ENCODE measurements at regions not wholly inside any gene's neighbourhood (a gene's known extent, or its start where the extent isn't known, plus 50 kb on each side); places are given as distances from the start of the nearest gene placed in this dataset.
"Not testable (repeated sequence)": the region's sequence is repeated elsewhere in the genome, so short reads cannot be mapped to it uniquely, and the experiment has no call there.

DNA sequence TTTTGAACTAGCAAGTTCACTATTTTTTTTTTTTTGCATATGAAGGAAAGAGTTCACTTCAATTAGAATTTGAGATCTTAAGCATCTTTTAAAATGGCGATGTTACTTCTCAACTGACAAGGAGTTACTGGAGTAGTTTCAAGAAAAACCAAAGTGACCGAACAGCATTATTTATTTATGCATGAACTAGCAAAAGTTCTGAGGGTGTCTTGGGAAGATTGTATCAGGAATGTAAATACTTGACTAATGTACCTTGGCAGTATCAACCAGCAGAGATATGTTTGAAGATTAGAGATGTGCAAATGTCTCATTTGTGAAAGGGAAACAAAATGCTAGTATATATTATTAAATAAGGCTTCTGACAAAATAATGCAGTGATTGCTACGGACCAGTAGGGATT is 203.9 kb downstream of the KBTBD8 start:
- no peaks in the 10 kb centered on the region for H3K36me3 Mint-ChIP-seq

DNA sequence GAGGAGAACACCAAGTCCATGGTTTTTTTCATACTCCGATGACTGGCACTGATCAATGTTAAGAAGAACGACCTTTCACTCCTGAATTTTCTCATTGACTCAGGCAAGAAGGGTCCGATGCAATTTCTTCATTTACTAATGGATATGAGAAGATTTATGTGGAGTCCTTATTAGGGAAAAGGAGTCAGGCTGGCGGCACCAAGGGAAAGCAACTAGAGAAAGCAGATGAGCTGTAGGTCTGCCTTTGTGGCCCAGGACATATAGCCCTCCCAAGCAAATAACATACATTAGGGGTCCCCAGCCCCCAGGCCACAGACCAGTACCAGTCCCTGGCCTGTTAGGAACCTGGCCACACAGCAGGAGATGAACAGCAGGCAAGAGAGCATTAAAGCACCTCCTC is 206.8 kb downstream of the KBTBD8 start:
- H3K9me3 Mint-ChIP-seq: no peaks in the 10 kb centered on the region
- no peak for ATAC-seq
- DNase-seq (ENCODE audit: low spot score in 2 of 2): no peak
- no peak overlapping the region for H3K27ac Mint-ChIP-seq
- H3K36me3 Mint-ChIP-seq: no peaks in the 10 kb centered on the region
- H3K4me1 Mint-ChIP-seq: no peaks in the 10 kb centered on the region
- no peak overlapping the region for H3K4me3 Mint-ChIP-seq

More for the DNA sequence above, 203.9 kb downstream of the KBTBD8 start:
- H3K9me3 Mint-ChIP-seq: no peaks in the 10 kb centered on the region
- H3K4me3 Mint-ChIP-seq: no peak overlapping the region
- no peak for DNase-seq (ENCODE audit: low spot score in 2 of 2)
- no peak overlapping the region for H3K27ac Mint-ChIP-seq
- ATAC-seq: no peak
- H3K4me1 Mint-ChIP-seq: no peaks in the 10 kb centered on the region

DNA sequence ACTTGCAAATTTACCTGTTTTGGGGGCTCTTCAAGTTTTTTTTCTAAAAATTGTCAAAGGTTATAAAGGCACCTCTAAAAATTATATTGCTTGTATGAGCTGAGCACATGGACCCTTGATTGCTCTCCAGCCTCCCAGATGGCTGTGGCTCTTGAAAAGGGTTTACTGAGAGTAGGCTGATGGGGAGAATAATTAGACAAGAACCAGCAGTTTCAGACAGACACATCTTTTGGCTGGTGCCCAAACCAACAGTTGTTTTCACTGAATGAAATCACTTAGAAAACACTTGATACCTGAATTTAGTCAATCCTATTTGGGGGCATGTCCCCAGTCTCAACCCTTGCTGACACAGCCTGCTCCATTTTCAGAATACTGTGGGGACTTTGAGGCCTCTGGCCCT is 217.6 kb downstream of the KBTBD8 start:
- Mint-ChIP-seq H3K36me3 (no peaks in the 10 kb centered on the region), H3K27ac (no peak overlapping the region), H3K4me1 (no peaks in the 10 kb centered on the region), H3K9me3 (no peaks in the 10 kb centered on the region), H3K4me3 (no peak overlapping the region)
- ATAC-seq (no peak), DNase-seq (ENCODE audit: low spot score in 2 of 2) (no peak)

DNA sequence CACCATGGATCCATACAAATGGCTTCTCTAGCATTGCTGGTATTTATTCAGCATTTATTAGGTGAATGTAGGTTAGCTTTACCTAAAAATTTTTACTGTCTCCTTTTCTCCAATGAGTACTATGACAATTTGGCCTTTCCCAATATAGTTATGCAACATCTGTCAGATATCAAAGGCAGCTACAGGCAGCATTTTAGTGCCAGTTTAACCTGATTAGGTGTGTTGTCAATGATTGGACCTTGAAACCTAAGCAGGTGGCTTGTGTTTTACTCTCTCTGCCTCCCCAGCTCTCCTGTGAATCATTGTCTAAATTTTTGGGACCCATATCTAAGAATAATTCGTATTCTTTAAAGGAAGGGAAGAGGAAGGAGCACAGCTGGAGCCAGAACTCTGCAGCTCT is 228.9 kb downstream of the KBTBD8 start:
- ATAC-seq (no peak), DNase-seq (ENCODE audit: low spot score in 2 of 2) (no peak)
- no peaks in the 10 kb centered on the region for H3K36me3 Mint-ChIP-seq
- H3K9me3 Mint-ChIP-seq: no peaks in the 10 kb centered on the region
- no peak overlapping the region for H3K4me3 Mint-ChIP-seq
- no peaks in the 10 kb centered on the region for H3K4me1 Mint-ChIP-seq
- no peak overlapping the region for H3K27ac Mint-ChIP-seq

DNA sequence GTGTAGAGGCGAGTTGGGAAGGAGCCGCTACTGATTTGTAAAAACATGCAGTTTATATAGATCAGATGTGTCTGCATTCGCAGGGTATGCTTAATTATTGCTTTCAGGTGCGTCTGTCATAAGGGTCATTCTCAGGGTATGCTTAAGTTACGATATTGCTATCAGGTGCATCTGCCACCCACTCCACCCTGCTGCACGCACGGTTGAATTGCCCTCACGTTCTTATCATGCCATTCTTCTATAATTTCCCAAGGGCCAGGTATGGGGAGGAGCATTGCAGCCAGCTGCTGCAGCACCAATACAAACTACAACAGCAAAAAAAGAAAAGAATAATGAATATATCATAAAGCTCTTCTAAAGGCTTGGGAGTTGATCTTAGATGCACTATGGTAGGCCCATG is 230.0 kb downstream of the KBTBD8 start:
- no peak overlapping the region for H3K27ac Mint-ChIP-seq
- no peak overlapping the region for H3K4me3 Mint-ChIP-seq
- DNase-seq (ENCODE audit: low spot score in 2 of 2) (no peak), ATAC-seq (no peak)
- H3K9me3 Mint-ChIP-seq: no peaks in the 10 kb centered on the region
- no peaks in the 10 kb centered on the region for H3K36me3 Mint-ChIP-seq
- no peaks in the 10 kb centered on the region for H3K4me1 Mint-ChIP-seq

DNA sequence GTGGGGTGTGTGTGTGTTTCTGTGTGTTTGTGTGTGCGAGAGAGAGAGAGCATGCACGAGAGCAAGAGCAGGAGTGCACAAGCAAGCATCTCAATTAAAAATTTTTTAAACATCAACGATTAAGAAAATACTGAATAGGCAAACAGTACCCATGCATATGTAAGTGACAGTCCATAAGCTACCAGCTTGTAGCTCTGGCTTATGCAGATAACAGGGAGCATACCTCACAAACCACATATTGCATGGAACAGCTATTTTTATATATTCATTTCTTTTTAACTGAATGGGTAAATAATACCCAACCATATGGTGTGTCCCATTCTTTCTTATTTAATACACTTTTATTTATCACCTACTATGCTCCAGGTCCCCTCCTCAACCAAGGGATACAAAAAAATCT is 234.5 kb downstream of the KBTBD8 start:
- H3K9me3 Mint-ChIP-seq: no peaks in the 10 kb centered on the region
- ATAC-seq (no peak), DNase-seq (ENCODE audit: low spot score in 2 of 2) (no peak)
- H3K27ac Mint-ChIP-seq: no peak overlapping the region
- no peaks in the 10 kb centered on the region for H3K36me3 Mint-ChIP-seq
- H3K4me1 Mint-ChIP-seq: no peaks in the 10 kb centered on the region
- no peak overlapping the region for H3K4me3 Mint-ChIP-seq

DNA sequence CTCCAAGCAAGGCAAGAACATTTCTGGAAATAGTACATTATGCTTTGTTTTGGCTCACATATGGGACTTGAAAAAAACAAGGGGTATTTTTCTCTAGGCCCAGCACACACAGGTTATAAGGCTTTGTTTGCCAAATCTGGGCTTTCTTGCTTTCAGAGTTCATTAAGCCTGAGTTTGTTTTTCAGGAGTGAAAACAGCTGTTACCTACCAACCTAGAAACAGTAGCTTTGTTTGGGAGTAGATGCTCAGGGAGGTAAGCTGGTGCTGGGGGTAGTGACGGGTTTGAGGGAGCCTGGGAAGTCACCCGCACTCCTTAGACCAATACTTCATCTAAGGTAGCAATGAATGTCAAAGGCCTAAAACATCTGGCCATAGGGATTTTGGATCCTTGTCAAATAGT is 241.2 kb downstream of the KBTBD8 start:
- no peaks in the 10 kb centered on the region for H3K36me3 Mint-ChIP-seq
- DNase-seq (ENCODE audit: low spot score in 2 of 2): no peak
- no peak overlapping the region for H3K27ac Mint-ChIP-seq
- H3K9me3 Mint-ChIP-seq: peaks cover 2% of the 10 kb centered on the region
- no peak for ATAC-seq
- H3K4me1 Mint-ChIP-seq: no peaks in the 10 kb centered on the region
- H3K4me3 Mint-ChIP-seq: no peak overlapping the region

DNA sequence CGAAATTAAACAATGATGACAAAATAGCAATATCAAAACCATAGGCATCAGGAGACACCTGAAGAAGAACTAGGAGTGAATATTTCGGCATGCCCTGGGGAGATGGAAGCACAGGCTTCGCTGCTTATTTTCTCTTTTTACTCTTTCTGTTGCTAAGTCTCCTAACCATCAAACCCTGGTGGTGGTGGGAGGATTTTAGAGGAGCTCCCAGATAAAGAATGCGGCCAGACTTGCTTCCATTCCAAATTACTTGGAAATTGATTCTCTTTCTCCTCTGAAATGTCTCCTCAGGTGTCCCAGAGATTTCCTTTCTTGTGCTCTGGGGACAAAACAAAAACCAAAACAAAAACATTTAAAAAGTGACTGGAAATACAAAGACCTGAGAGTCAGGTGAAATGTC is 243.0 kb downstream of the KBTBD8 start:
- ATAC-seq (no peak), DNase-seq (ENCODE audit: low spot score in 2 of 2) (no peak)
- H3K4me3 Mint-ChIP-seq: no peak overlapping the region
- no peaks in the 10 kb centered on the region for H3K4me1 Mint-ChIP-seq
- H3K9me3 Mint-ChIP-seq: peaks cover 2% of the 10 kb centered on the region
- no peaks in the 10 kb centered on the region for H3K36me3 Mint-ChIP-seq
- no peak overlapping the region for H3K27ac Mint-ChIP-seq

DNA sequence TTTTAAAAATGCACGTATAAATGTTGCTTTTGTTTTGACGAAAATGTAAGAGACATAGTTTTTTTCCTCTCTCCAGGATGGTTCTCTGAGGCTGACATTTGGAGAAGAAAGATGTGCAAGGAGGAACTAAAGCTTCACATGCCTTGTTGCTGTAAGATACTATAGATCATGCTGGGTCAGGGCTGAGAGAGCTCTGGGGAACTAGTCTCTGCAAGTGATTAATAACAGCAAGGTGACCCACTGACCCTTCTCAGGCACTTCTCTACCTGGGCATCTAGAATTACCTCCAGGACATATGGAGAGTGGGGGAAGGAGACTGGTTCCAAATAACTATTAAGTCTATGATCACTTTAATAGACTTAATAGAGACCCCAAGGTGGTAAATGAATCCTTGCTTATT is 246.0 kb downstream of the KBTBD8 start:
- Mint-ChIP-seq H3K4me1 (no peaks in the 10 kb centered on the region), H3K27ac (no peak overlapping the region), H3K4me3 (no peak overlapping the region), H3K9me3 (peaks cover under 1% of the 10 kb centered on the region), H3K36me3 (no peaks in the 10 kb centered on the region)
- DNase-seq (ENCODE audit: low spot score in 2 of 2) (no peak), ATAC-seq (no peak)

DNA sequence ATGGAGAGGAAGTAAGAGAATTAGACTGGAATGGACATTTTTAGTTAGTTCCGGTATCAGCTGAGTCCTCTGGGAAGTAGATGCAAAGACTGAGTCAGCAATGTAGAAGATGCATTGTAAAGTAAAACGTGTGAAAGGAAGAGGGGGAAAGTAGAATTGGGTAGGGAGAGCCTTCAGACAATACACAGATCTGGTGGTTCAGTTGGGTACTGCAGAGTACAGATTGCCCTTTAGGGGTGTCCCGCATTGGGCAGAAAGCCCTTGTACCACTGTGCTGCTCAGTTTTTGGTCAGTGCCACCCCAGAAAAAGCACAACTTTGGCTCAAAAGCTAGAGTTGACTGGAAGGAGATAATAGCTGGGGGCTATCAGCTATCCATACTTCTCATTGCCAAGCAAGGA is 247.4 kb downstream of the KBTBD8 start:
- peaks cover 3% of the 10 kb centered on the region for H3K9me3 Mint-ChIP-seq
- H3K4me1 Mint-ChIP-seq: no peaks in the 10 kb centered on the region
- no peak overlapping the region for H3K4me3 Mint-ChIP-seq
- DNase-seq (ENCODE audit: low spot score in 2 of 2) (no peak), ATAC-seq (no peak)
- H3K27ac Mint-ChIP-seq: no peak overlapping the region
- H3K36me3 Mint-ChIP-seq: no peaks in the 10 kb centered on the region

DNA sequence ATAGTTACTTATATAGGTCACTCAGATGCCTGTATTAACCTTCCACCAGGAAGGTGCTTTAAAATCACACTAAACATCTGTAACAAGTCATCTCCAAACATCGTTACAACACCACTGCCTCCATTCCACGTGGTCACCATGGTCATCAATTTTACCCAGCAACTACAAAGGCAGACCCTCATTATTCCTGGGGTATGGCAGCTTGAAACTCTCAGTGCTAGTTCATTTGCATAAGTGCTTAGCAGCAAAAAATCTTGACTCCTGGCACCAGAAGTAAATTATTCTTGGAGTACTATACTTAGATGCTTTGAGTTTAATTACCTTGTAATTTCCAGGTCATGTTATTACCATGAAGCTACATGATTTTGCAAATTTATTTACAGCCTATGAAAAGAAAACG is 250.6 kb downstream of the KBTBD8 start:
- DNase-seq (ENCODE audit: low spot score in 2 of 2) (no peak), ATAC-seq (no peak)
- H3K4me1 Mint-ChIP-seq: no peaks in the 10 kb centered on the region
- H3K9me3 Mint-ChIP-seq: peaks cover 7% of the 10 kb centered on the region
- H3K36me3 Mint-ChIP-seq: no peaks in the 10 kb centered on the region
- H3K27ac Mint-ChIP-seq: no peak overlapping the region
- H3K4me3 Mint-ChIP-seq: no peak overlapping the region

DNA sequence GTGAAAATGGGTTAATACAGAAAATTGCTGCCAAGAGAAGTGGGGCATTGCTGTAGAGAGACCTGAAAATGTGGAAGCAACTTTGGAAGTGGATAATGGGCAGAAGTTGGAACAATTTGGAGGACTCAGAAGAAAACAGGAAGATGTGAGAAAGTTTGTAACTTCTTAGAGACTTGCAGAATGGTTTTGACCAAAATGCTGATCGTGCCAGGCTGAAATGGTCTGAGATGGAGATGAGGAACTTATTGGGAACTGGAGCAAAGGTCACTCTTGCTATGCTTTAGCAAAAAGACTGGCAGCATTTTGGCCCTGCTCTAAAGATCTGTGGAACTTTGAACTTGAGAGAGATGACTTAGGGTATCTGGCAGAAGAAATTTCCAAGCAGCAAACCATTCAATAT is 254.8 kb downstream of the KBTBD8 start:
- not testable (repeated sequence) for H3K4me3 Mint-ChIP-seq; ATAC-seq; H3K4me1 Mint-ChIP-seq; H3K27ac Mint-ChIP-seq; H3K9me3 Mint-ChIP-seq; DNase-seq (ENCODE audit: low spot score in 2 of 2); H3K36me3 Mint-ChIP-seq

DNA sequence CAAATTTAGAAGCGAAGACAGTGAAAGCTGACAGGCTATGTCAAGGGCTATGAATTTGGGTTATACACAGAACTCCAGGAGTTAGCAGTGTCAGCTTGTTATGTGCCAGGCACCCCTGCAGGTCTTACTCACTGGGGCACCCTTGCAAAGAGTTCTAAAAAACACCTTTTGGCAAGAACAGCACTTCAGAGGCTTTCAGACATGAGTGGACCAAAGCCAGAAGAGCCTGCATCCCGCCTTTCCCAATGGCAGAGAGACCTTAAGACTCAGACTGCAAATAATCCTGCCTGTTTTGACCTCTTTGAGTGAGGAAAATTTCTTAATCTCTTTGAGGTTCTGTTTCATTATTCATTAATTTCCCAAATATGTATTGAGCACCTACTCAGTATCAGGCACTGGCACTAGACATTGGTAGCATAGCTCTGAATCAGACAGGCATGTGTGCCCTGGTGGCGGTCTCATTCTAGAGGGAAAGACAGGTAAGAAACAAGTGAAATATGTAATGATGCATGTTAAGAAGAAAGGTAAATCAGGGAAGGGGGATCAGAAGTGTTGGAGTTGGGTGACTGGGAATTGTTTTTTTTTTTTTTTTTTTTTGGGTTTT is 280.0 kb downstream of the KBTBD8 start:
- Mint-ChIP-seq H3K4me1 (no peaks in the 10 kb centered on the region), H3K27ac (no peak overlapping the region), H3K36me3 (no peaks in the 10 kb centered on the region), H3K9me3 (peaks cover 9% of the 10 kb centered on the region), H3K4me3 (no peak overlapping the region)
- DNase-seq (ENCODE audit: low spot score in 2 of 2): no peak
- ATAC-seq: no peak

DNA sequence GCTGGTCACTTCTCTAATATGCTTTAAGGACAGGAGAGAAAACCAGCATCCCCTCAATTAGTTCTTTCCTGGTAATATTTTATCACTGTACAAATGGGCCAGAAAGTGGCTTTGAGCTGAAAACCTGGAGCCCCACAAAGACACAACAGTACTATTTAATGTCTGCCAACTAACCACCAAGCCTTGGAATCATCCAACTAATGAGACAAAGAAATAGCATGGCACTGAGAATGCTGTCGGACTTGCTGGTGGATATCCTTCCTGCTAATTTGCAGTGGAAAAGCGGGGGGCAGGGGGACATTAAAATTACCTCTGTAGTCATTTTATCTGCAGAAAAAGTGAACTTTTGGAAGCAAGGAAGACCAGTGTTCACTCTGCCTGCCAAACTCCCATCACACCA is 288.5 kb downstream of the KBTBD8 start:
- Mint-ChIP-seq H3K9me3 (peaks cover 4% of the 10 kb centered on the region), H3K4me1 (no peaks in the 10 kb centered on the region), H3K36me3 (no peaks in the 10 kb centered on the region), H3K27ac (no peak overlapping the region), H3K4me3 (no peak overlapping the region)
- no peak for DNase-seq (ENCODE audit: low spot score in 2 of 2)
- no peak for ATAC-seq

DNA sequence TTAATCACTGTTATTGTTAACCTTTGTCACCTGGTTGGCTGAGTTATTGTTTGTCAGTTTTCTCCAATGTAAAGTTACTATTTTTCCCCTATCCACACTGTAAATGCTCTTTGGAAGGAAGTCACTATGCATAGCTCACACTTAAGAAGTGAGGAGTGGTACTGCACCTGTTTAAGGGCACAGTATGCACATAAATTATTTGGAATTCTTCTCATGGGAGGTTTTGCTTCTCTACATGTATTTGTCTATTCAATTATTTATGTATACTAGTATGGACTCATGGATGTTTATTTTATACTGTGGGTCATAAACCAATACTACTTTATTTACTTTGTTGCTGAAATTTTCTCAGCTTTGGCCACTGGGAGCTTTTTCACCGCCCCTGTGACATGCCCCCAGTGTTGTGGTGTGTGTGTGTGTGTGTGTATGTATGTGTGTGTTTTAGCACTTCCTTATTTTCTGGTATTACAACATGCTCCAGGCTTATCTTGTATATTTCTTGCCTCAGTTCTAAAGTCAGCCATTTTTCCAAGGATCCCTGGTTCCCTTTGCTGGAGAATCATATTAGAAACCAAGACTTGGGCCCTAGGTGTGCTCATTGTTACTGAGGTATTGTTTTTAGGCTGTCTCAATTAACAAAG is 290.5 kb downstream of the KBTBD8 start:
- Mint-ChIP-seq H3K4me1 (no peaks in the 10 kb centered on the region), H3K36me3 (no peaks in the 10 kb centered on the region), H3K9me3 (no peaks in the 10 kb centered on the region), H3K4me3 (no peak overlapping the region), H3K27ac (no peak overlapping the region)
- no peak for DNase-seq (ENCODE audit: low spot score in 2 of 2)
- no peak for ATAC-seq

DNA sequence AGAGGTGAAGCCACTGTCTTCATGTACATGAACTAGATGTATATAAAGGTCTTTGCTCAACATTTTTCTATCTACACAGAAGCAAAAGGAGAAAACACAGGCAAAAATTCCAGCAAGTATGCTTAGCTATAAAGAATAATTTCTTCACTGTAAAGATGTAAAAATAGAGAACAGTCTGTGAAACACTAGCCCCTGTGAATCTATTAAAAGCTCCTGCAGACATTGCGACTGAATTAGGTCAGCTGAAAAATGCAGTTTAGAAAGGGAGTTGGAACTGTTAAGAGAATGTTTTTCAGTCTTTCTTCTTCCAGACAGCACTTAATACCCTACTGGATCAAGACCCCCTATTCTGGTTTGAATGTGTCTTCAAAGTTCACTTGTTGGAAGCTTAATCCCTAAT is 291.5 kb downstream of the KBTBD8 start:
- no peak for ATAC-seq
- no peak for DNase-seq (ENCODE audit: low spot score in 2 of 2)
- no peaks in the 10 kb centered on the region for H3K9me3 Mint-ChIP-seq
- H3K4me1 Mint-ChIP-seq: no peaks in the 10 kb centered on the region
- H3K36me3 Mint-ChIP-seq: no peaks in the 10 kb centered on the region
- no peak overlapping the region for H3K4me3 Mint-ChIP-seq
- H3K27ac Mint-ChIP-seq: no peak overlapping the region

DNA sequence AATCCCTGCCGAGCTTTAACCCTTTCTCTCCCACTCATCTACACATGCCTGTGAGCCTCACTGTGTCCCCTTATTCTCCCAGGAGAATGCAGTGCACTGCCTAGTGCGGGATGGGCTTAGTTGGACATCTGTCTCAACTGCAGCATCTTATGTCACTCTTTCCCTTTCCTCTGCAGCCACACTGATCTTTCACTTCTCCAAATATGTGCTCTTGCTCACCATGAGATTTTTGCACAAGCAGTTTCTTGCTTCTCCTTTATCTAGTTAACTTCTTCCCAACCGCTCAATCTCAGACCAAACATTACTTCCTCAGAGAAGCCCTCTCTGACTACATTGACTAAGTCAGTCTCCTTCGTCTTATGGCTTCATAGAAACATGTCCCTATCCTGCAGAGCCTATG is 292.3 kb downstream of the KBTBD8 start:
- Mint-ChIP-seq H3K9me3 (no peaks in the 10 kb centered on the region), H3K4me3 (no peak overlapping the region), H3K36me3 (no peaks in the 10 kb centered on the region), H3K27ac (no peak overlapping the region), H3K4me1 (no peaks in the 10 kb centered on the region)
- DNase-seq (ENCODE audit: low spot score in 2 of 2) (no peak), ATAC-seq (no peak)
